RKO (cell line): ENCODE measurements at regions not wholly inside any gene's neighbourhood (a gene's known extent, or its start where the extent isn't known, plus 50 kb on each side); places are given as distances from the start of the nearest gene placed in this dataset.
A peak's percentile ranks its signal among the peaks of the same experiment; 100 is the strongest.
"Not testable (repeated sequence)": the region's sequence is repeated elsewhere in the genome, so short reads cannot be mapped to it uniquely, and the experiment has no call there.

Source experiments
- DNase-seq: peaks from one replicate; pipeline ENCODE4 v3.0.0-alpha.2; 2016; ENCODE audit warnings: low spot score

GRCh38 chr3:94412936-94413335 lies 350.1 kb downstream of the NSUN3 start:
- not testable (repeated sequence) for DNase-seq

GRCh38 chr3:94413336-94414108 lies 350.7 kb downstream of the NSUN3 start:
- peak; percentile 6 for DNase-seq

- DNase-seq: no peak
These were observed 351.6 kb downstream of the NSUN3 start for GRCh38 chr3:94414418-94414817.

- DNase-seq: no peak
These were observed 353.9 kb downstream of the NSUN3 start for GRCh38 chr3:94416768-94417167.

- no peak for DNase-seq
These were observed 355.1 kb downstream of the NSUN3 start for GRCh38 chr3:94417963-94418455.

GRCh38 chr3:94420931-94421330 lies 358.1 kb downstream of the NSUN3 start:
- DNase-seq: no peak

- no peak for DNase-seq
These were observed 360.7 kb downstream of the NSUN3 start for GRCh38 chr3:94423578-94423977.

GRCh38 chr3:94429517-94429916 lies 366.7 kb downstream of the NSUN3 start:
- DNase-seq: peak; percentile 50

- DNase-seq: no peak
These were observed 369.2 kb downstream of the NSUN3 start for GRCh38 chr3:94431876-94432570.

- DNase-seq: no peak
These were observed 370.9 kb downstream of the NSUN3 start for GRCh38 chr3:94433811-94434210.

GRCh38 chr3:94440767-94441493 lies 378.1 kb downstream of the NSUN3 start:
- DNase-seq: peak; percentile 46

GRCh38 chr3:94441494-94441847 lies 378.6 kb downstream of the NSUN3 start:
- no peak for DNase-seq

GRCh38 chr3:94453864-94454263 lies 391.0 kb downstream of the NSUN3 start:
- DNase-seq: no peak

GRCh38 chr3:94459167-94459566 lies 396.3 kb downstream of the NSUN3 start:
- no peak for DNase-seq

GRCh38 chr3:94460931-94461330 lies 398.1 kb downstream of the NSUN3 start:
- no peak for DNase-seq

- DNase-seq: no peak
These were observed 400.1 kb downstream of the NSUN3 start for GRCh38 chr3:94462931-94463330.

- DNase-seq: no peak
These were observed 409.6 kb downstream of the NSUN3 start for GRCh38 chr3:94472511-94472910.

GRCh38 chr3:94481226-94481898 lies 418.5 kb downstream of the NSUN3 start:
- no peak for DNase-seq

- no peak for DNase-seq
These were observed 419.8 kb downstream of the NSUN3 start for GRCh38 chr3:94482686-94483085.

- DNase-seq: no peak
These were observed 420.5 kb downstream of the NSUN3 start for GRCh38 chr3:94483403-94483802.

- no peak for DNase-seq
These were observed 432.1 kb downstream of the NSUN3 start for GRCh38 chr3:94494992-94495391.

- no peak for DNase-seq
These were observed 437.3 kb downstream of the NSUN3 start for GRCh38 chr3:94500146-94500545.
